ENCODE measurements at regions not wholly inside any gene's neighbourhood (a gene's known extent, or its start where the extent isn't known, plus 50 kb on each side); places are given as distances from the start of the nearest gene placed in this dataset.

GRCh38 chr7:27462575-27463270 lies 200.0 kb downstream of the HIBADH start:
- no peak for DNase-seq (ENCODE audit: low spot score)

DNA sequence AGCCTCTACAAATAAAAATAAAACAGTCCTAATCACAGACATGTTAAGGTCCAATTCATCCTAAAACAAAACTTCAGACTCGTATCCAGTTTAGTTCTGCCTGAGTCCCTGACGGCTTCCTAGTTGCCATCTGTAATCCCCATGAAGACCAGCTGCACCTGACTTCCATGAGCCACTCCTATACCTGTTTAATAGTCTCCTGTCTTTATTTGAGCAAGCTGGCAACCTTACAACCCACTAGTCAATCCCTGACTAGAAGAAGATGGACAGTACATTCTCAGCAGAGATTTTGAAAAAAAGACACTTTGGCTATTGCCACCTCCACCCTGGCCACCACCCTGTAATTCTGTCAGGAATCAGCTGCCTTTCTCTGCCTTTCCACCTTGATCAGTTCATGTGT lies 197.7 kb downstream of the HIBADH start:
- DNase-seq (ENCODE audit: low spot score) = no peak

DNA sequence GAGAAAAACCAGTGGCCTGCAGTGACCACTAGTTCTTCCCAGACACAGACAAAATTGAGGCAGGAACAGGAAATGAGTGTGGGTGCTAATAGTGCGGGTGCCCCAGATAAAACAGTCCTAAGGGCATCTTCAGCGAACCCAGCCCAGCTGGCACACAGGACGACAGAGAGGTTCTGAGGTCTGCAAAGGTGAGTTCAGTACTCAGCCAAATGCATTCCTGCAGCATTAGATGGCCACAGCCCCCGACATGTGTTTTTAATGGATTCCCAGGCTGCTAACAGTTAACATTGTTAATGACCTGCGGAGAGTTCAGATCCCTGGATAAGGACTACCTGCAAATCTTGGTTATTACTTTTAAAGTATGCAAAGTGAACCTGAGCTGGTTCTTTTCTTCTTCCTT lies 196.0 kb downstream of the HIBADH start:
- no peak for DNase-seq (ENCODE audit: low spot score)

DNA sequence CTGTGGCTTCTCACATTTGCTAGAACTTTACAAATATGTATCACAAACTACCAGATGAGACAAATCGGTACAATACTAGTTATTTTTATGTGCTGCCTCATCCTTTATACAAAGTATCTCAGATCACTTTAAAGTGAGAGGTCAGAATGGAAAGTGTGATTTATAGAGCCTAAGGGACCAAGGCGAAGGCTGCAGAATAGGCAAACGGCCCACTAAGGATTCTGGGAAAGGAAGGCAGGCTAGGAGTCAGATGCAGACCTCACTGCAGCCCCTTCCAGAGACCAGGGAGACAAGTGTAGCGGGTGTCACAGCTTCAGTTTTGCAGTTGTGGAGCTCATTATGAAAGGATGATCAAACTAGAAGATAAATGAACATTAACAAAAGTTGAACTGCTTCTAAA lies 190.6 kb downstream of the HIBADH start:
- DNase-seq (ENCODE audit: low spot score) = no peak
